Hepatocyte (in vitro differentiated cells): ENCODE measurements at regions not wholly inside any gene's neighbourhood (a gene's known extent, or its start where the extent isn't known, plus 50 kb on each side); places are given as distances from the start of the nearest gene placed in this dataset.
"Not testable (repeated sequence)": the region's sequence is repeated elsewhere in the genome, so short reads cannot be mapped to it uniquely, and the experiment has no call there.

Experiments used
- DNase-seq: peaks from one replicate; pipeline ENCODE4 v3.0.0-alpha.2; 2016; ENCODE audit warnings: low spot score
- H2AFZ ChIP-seq: fragments of 200-600 bp; sonication (generic); 2 replicates; pipeline ENCODE4 v1.6.0; 2016; ENCODE audit warnings: antibody characterized with exemption, mild to moderate bottlenecking
- H3K27ac ChIP-seq: fragments of 200-600 bp; sonication (generic); 2 replicates; pipeline ENCODE4 v1.5.1; 2016; ENCODE audit warnings: mild to moderate bottlenecking
- H3K27me3 ChIP-seq: fragments of 200-600 bp; sonication (generic); 2 replicates; pipeline ENCODE4 v1.6.1; 2016
- H3K36me3 ChIP-seq: fragments of 200-600 bp; sonication (generic); replicated peaks from 2 replicates; pipeline ENCODE4 v1.5.1; 2016; ENCODE audit warnings: low read depth; ENCODE audit not compliant: insufficient read depth
- H3K4me1 ChIP-seq: fragments of 200-600 bp; sonication (generic); 2 replicates; pipeline ENCODE4 v1.5.1; 2016; ENCODE audit warnings: mild to moderate bottlenecking, moderate library complexity; ENCODE audit not compliant: insufficient read depth
- H3K4me2 ChIP-seq: fragments of 200-600 bp; sonication (generic); 2 replicates; pipeline ENCODE4 v1.6.0; 2016
- H3K4me3 ChIP-seq: fragments of 200-600 bp; sonication (generic); 2 replicates; pipeline ENCODE4 v1.5.1; 2016; ENCODE audit warnings: mild to moderate bottlenecking
- H3K79me2 ChIP-seq: fragments of 200-600 bp; sonication (generic); 2 replicates; pipeline ENCODE4 v1.6.0; 2017; ENCODE audit warnings: mild to moderate bottlenecking
- H3K9me2 ChIP-seq: fragments of 200-600 bp; sonication (generic); replicated peaks from 2 replicates; pipeline ENCODE4 v1.6.0; 2017; ENCODE audit warnings: mild to moderate bottlenecking; ENCODE audit not compliant: insufficient read depth
- H3K9me3 ChIP-seq: fragments of 200-600 bp; sonication (generic); 2 replicates; pipeline ENCODE4 v1.5.1; 2016; ENCODE audit warnings: low read depth, mild to moderate bottlenecking
- H4K20me1 ChIP-seq: fragments of 200-600 bp; sonication (generic); 2 replicates; pipeline ENCODE4 v1.6.0; 2016; ENCODE audit warnings: mild to moderate bottlenecking; ENCODE audit not compliant: insufficient read depth, poor library complexity, severe bottlenecking
- CTCF ChIP-seq: fragments of 200-600 bp; sonication (generic); IDR thresholded peaks from 2 replicates; pipeline ENCODE4 v1.5.1; 2016; ENCODE audit warnings: antibody characterized with exemption, mild to moderate bottlenecking; ENCODE audit not compliant: poor library complexity
- EZH2 ChIP-seq: fragments of 200-600 bp; sonication (generic); IDR thresholded peaks from 2 replicates; pipeline ENCODE4 v1.6.1; 2016; ENCODE audit warnings: antibody characterized with exemption, mild to moderate bottlenecking, borderline replicate concordance
- EZH2phosphoT487 ChIP-seq: fragments of 200-600 bp; sonication (generic); IDR thresholded peaks from one replicate; pipeline ENCODE4 v1.6.1; 2018; ENCODE audit warnings: antibody characterized with exemption, mild to moderate bottlenecking, low read depth, moderate library complexity; ENCODE audit not compliant: unreplicated experiment, severe bottlenecking
- WGBS: methylation state at CpG from one replicate; pipeline ENCODE4 v1.1.6; 2016; ENCODE audit warnings: low lambda C conversion rate; ENCODE audit errors: missing lambda C conversion rate; 5-methylcytosine and 5-hydroxymethylcytosine counted together

GRCh38 chr6:78693835-78694234 lies 173.5 kb upstream of the IRAK1BP1 start:
- Histone ChIP-seq H4K20me1 (no peaks in the 10 kb centered on the region), H3K9me2 (no peaks in the 10 kb centered on the region), H3K4me3 (no peak overlapping the region), H3K4me2 (no peak overlapping the region), H3K27ac (no peak overlapping the region), H3K4me1 (no peaks in the 10 kb centered on the region), H2AFZ (no peak overlapping the region), H3K36me3 (no peaks in the 10 kb centered on the region), H3K9me3 (no peaks in the 10 kb centered on the region), H3K27me3 (no peaks in the 10 kb centered on the region), H3K79me2 (no peaks in the 10 kb centered on the region)
- TF ChIP-seq EZH2phosphoT487 (no peak), CTCF (no peak), EZH2 (no peak)
- WGBS = 80% methylated on average over 2 of the region's 2 CpGs
- DNase-seq = no peak

- H2AFZ ChIP-seq, H3K9me3 ChIP-seq, H3K4me3 ChIP-seq, H3K4me2 ChIP-seq, H3K79me2 ChIP-seq, H3K27me3 ChIP-seq, H4K20me1 ChIP-seq, H3K4me1 ChIP-seq, H3K9me2 ChIP-seq, DNase-seq, H3K27ac ChIP-seq, H3K36me3 ChIP-seq: not testable (repeated sequence)
- WGBS = 91% methylated on average over 10 of the region's 10 CpGs
Measured at GRCh38 chr6:78694628-78695027, 172.7 kb upstream of the IRAK1BP1 start.

- Histone ChIP-seq H3K27ac (no peak overlapping the region), H3K9me2 (no peaks in the 10 kb centered on the region), H3K4me1 (no peaks in the 10 kb centered on the region), H3K27me3 (no peaks in the 10 kb centered on the region), H3K36me3 (no peaks in the 10 kb centered on the region), H2AFZ (no peak overlapping the region), H3K79me2 (no peaks in the 10 kb centered on the region), H3K4me3 (no peak overlapping the region), H4K20me1 (no peaks in the 10 kb centered on the region), H3K9me3 (no peaks in the 10 kb centered on the region), H3K4me2 (no peak overlapping the region)
- TF ChIP-seq EZH2phosphoT487 (no peak), CTCF (no peak), EZH2 (no peak)
- WGBS = 71% methylated on average over 1 of the region's 1 CpG
- DNase-seq = no peak
Measured at GRCh38 chr6:78700991-78701390, 166.4 kb upstream of the IRAK1BP1 start.

- Histone ChIP-seq H3K36me3 (no peaks in the 10 kb centered on the region), H3K4me3 (no peak overlapping the region), H3K27ac (no peak overlapping the region), H2AFZ (no peak overlapping the region), H3K9me3 (no peaks in the 10 kb centered on the region), H3K4me1 (no peaks in the 10 kb centered on the region), H3K27me3 (no peaks in the 10 kb centered on the region), H3K4me2 (no peak overlapping the region), H4K20me1 (no peaks in the 10 kb centered on the region), H3K79me2 (no peaks in the 10 kb centered on the region), H3K9me2 (no peaks in the 10 kb centered on the region)
- TF ChIP-seq EZH2 = no peak
- TF ChIP-seq CTCF = no peak
- TF ChIP-seq EZH2phosphoT487 = no peak
- no peak for DNase-seq
- 82% methylated on average over 2 of the region's 2 CpGs for WGBS
Measured at GRCh38 chr6:78701407-78701806, 165.9 kb upstream of the IRAK1BP1 start.
